ENCODE measurements at regions not wholly inside any gene's neighbourhood (a gene's known extent, or its start where the extent isn't known, plus 50 kb on each side); places are given as distances from the start of the nearest gene placed in this dataset.

DNA sequence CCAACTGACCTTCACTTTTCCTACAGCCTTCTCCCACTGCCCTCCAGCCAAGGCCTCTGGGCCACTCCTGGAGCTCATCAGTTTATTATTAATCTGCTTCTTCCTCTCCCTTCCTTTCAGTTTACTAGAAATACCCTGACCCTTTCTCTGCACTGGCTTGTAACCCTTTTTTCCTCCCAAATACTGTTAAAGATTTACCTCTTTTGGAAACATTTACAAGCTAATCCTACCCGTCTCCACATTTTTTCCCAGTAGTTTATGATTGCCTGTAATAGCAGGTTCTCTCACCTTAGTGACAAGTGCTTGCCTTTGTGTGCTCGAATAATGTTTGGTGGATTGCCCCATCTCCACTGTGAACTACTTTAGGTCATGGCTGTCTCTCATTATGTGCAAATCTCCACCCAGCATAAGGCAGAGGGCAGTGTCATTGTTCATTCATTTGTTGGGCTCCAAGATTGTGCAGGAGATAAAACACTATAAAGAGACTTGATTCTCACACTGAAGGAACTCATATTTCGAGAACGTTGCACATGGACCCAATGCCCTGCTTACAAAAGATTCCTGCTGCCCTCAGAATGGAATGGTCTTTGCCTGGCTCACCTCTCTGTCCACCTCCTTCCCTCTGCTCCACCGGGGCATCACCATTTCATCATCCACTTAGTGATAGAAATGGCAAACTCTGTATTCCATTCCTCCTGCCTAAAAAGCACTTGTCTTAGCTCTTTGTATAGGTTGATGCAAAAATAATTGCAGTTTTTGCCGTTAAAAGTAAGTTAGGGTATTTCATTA, 491.1 kb downstream of the UTRN start:
- peaks cover 5% of the 10 kb centered on the region for H3K36me3 ChIP-seq (replicated peaks)
- DNase-seq: no peak
- no peak overlapping the region for H3K27ac ChIP-seq
- in situ Hi-C loops (cut with HindIII; ENCODE audit: low pct_ligation_motif_present, low sequenced_read_pairs): no loop called here
- H3K4me3 ChIP-seq (ENCODE audit: low read depth, low read length): no peak overlapping the region
- TF ChIP-seq, protein P1, sequence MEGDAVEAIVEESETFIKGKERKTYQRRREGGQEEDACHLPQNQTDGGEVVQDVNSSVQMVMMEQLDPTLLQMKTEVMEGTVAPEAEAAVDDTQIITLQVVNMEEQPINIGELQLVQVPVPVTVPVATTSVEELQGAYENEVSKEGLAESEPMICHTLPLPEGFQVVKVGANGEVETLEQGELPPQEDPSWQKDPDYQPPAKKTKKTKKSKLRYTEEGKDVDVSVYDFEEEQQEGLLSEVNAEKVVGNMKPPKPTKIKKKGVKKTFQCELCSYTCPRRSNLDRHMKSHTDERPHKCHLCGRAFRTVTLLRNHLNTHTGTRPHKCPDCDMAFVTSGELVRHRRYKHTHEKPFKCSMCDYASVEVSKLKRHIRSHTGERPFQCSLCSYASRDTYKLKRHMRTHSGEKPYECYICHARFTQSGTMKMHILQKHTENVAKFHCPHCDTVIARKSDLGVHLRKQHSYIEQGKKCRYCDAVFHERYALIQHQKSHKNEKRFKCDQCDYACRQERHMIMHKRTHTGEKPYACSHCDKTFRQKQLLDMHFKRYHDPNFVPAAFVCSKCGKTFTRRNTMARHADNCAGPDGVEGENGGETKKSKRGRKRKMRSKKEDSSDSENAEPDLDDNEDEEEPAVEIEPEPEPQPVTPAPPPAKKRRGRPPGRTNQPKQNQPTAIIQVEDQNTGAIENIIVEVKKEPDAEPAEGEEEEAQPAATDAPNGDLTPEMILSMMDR (IDR thresholded peaks at IDR 0.05; ENCODE audit: low read depth, low read length, missing control alignments): no peak
- H3K27me3 ChIP-seq (replicated peaks): no peaks in the 10 kb centered on the region

DNA sequence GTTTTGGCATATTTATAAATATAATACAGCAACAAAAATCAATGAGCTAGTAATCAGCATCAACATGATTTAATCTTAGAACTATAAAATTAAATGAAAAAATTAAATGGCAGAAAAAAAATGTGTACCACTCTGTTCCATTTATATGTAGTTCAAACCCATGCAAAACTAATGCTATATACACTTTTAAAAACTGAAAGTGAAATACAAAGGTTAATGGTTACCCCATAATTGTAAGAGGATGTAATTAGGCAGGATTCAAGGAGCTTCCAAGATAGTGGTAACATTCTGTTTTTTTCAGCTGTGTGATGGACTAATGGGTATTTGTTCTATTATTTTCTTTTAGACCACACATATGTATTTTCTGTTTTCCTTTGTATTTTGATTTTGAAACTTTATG, 492.1 kb downstream of the UTRN start:
- Histone ChIP-seq H3K27ac (no peak overlapping the region), H3K27me3 (replicated peaks) (no peaks in the 10 kb centered on the region), H3K4me3 (ENCODE audit: low read depth, low read length) (no peak overlapping the region), H3K36me3 (replicated peaks) (peaks cover 5% of the 10 kb centered on the region)
- in situ Hi-C loops (cut with HindIII; ENCODE audit: low pct_ligation_motif_present, low sequenced_read_pairs): no loop called here
- TF ChIP-seq, protein P1 (IDR thresholded peaks at IDR 0.05; ENCODE audit: low read depth, low read length, missing control alignments): no peak
- no peak for DNase-seq

DNA sequence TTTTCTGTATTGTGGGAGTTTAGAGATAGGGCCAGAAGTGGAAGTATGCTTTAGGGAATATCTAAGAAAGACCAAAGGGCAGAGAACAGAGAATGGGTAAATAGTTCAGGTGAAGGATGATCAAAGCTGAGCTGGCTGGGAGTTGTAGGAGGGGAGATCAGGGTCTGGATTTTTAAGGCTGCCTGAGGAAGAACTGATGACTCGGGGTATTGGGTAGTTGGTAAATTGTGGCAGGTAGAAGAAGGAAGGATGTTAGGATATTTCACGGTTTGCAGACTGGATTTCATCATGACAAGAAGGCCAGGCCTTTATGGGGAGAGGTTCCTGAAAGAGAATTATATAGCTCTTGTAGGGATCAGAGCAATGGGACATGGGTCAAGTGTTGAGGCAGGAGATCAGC, 492.9 kb downstream of the UTRN start:
- no peak for DNase-seq
- Histone ChIP-seq H3K4me3 (ENCODE audit: low read depth, low read length) (no peak overlapping the region), H3K27ac (no peak overlapping the region), H3K36me3 (replicated peaks) (peaks cover 5% of the 10 kb centered on the region), H3K27me3 (replicated peaks) (no peaks in the 10 kb centered on the region)
- in situ Hi-C loops (cut with HindIII; ENCODE audit: low pct_ligation_motif_present, low sequenced_read_pairs): no loop called here
- TF ChIP-seq, protein P1 (IDR thresholded peaks at IDR 0.05; ENCODE audit: low read depth, low read length, missing control alignments): no peak

DNA sequence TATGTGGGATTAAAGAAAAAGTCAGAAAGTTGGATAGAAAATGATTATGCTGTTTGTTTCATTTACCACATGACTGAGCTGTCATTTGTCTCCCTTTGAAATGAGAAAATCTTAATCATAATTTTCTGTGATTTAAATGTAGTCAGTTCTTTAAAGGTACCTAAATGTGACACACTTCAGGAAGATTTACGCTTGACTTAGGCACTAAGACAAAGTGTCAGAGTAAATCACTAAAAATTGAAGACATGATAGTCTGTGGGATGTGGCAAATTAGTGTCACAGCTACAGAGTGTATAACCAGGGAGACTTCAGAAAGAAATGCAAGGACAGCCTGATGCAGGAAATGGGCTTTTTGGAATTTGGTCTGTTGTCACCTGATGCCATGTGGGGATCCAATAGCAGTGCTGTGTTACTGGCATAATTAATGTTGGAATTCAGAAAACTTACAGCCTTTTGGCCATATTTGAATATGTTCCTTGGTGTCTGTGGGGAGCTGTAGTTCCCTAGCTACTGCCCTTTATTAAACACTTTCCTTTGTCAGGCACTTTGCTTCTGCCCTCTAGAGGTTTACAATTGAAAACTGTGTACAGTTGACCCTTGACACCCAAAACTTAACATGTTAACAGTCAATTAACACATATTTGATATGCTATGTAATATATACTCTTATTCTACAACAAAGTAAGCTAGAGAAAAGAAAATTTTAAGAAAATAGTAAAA, 493.8 kb downstream of the UTRN start:
- DNase-seq: no peak
- Histone ChIP-seq H3K4me3 (ENCODE audit: low read depth, low read length) (no peak overlapping the region), H3K27me3 (replicated peaks) (no peaks in the 10 kb centered on the region), H3K27ac (no peak overlapping the region), H3K36me3 (replicated peaks) (peaks cover 2% of the 10 kb centered on the region)
- TF ChIP-seq, protein P1 (IDR thresholded peaks at IDR 0.05; ENCODE audit: low read depth, low read length, missing control alignments): peak; percentile 16
- in situ Hi-C loops (cut with HindIII; ENCODE audit: low pct_ligation_motif_present, low sequenced_read_pairs): no loop called here

DNA sequence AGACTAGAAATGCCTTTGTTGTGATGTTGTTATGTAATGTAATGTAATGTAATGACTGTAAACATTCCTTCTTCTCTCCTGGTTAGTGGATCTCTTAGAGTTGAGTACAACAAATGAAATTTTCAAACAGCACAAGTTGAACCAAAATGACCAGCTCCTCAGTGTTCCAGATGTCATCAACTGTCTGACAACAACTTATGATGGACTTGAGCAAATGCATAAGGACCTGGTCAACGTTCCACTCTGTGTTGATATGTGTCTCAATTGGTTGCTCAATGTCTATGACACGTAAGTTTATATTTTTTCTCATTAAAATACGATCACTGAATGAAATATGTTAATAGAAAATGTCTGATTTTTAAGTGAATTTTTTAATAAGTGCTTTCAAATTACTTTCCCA, 496.7 kb downstream of the UTRN start:
- no peak for DNase-seq
- H3K36me3 ChIP-seq (replicated peaks): no peaks in the 10 kb centered on the region
- H3K27me3 ChIP-seq (replicated peaks): no peaks in the 10 kb centered on the region
- no peak overlapping the region for H3K27ac ChIP-seq
- no peak overlapping the region for H3K4me3 ChIP-seq (ENCODE audit: low read depth, low read length)
- TF ChIP-seq, protein P1 (IDR thresholded peaks at IDR 0.05; ENCODE audit: low read depth, low read length, missing control alignments): no peak
- in situ Hi-C loops (cut with HindIII; ENCODE audit: low pct_ligation_motif_present, low sequenced_read_pairs): no loop called here

All from brain microvascular endothelial cell (primary cell).